ENCODE measurements at regions not wholly inside any gene's neighbourhood (a gene's known extent, or its start where the extent isn't known, plus 50 kb on each side); places are given as distances from the start of the nearest gene placed in this dataset.

- TF ChIP-seq POLR2AphosphoS5 (IDR thresholded peaks at IDR 0.05; ENCODE audit: low read depth, low read length) = no peak
- TF ChIP-seq POLR2A (IDR thresholded peaks at IDR 0.05; ENCODE audit: low read depth, low read length) = no peak
- TF ChIP-seq TAF1 (IDR thresholded peaks at IDR 0.05; ENCODE audit: borderline replicate concordance, low read depth, low read length) = no peak
These were observed 93.2 kb upstream of the XPO1 start for GRCh38 chr2:61631321-61631720.
